Fibroblast of gingiva (primary cell): ENCODE measurements at regions not wholly inside any gene's neighbourhood (a gene's known extent, or its start where the extent isn't known, plus 50 kb on each side); places are given as distances from the start of the nearest gene placed in this dataset.
"Not testable (repeated sequence)": the region's sequence is repeated elsewhere in the genome, so short reads cannot be mapped to it uniquely, and the experiment has no call there.

ENCODE experiments used
- DNase-seq: peaks from one replicate; pipeline ENCODE4 v3.0.0-alpha.2; 2011; ENCODE audit warnings: low read depth

DNA sequence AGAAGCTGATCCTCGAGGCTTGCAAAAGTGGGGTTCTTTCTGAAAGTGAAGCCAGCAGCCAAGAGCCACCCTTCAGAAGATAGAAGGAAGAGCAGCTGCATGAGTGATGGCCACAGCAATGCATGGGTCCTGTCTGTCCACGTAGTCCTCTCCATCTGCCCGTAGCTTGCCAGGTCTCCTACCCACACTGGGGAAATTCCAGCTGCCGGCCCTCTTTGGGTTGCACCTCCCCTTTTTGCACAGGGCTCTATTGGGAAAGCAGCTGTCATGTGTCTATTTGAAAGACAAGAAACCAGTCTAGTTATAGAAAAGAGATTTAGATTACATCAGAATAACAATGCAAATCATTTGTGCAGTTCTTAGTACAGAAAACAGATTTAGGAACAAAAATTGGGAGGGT lies 204.4 kb downstream of the GIPC2 start:
- DNase-seq, result peak; percentile 52

DNA sequence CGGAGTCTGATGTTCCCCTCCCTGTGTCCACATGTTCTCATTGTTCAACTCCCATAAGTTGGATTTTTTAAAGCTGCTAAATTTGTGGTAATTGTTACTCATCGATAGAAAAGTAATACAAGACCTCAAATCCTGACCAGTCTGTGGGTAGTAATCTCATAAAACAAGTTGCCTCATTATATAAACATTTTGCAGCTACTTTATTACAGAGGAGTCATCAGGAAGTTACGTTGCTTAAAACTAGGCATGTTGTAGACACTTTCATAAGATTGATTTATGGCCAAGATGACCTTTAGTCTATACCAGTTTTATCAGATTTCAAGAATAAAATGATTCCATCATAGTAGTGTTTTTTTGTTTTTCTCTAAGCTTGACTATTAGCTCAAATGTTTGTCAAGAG lies 208.8 kb downstream of the GIPC2 start:
- peak; percentile 53 for DNase-seq

DNA sequence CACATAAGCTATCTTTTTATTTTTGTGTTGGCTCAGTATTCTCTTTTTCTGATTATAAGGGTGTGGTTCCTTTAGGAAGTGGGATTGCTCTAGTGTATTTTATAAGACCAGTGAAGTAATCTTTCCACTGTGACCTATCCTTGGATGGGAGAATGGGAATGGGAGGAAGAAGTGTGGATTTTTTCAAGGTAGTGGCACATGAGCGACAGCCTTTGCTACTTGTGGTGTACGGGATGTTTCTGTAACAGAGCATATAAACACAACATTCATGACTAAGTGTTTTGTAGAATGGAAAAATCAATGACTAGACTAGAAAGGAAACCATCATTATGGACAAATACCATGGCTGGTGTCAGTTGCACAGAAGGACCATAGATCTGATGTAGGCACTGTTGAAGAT lies 209.6 kb downstream of the GIPC2 start:
- DNase-seq, result peak; percentile 54

DNA sequence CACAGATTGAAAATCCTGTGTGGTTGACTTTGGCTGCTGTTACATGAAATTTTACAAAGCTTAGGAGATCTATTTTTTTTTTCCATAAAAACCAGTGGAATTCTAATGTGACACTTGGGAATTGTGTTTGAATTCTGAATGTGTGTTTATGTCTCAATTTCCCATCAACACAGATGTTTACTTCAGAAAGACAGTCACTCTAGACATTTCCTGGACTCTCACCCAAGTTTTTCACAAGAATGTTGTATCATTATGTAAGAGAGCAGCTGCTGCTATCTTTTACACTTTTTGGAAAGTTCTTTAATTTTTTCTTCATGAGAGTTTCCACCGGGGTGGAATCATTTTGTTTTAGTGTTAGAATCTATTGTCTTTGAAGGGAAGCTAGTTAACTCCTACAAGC lies 210.1 kb downstream of the GIPC2 start:
- DNase-seq, result peak; percentile 36

DNA sequence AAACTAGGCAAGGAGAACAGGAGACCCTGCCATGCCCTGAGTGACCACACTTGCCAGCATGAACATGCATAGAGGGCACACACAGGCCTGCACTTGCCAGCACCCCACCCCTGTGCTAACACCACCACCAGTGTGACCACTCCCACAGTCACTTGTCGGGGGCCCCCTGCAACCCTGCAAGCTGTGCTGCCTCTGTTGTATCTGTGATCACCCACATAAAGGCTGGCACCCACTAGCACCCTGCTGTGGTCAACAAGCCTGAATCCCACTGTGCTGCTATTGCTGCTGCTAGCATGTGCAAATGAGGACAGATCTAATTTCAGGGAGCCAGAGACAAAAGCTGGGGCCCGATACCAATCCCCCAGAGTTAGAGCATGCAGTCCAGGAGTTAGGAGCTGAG lies 217.7 kb downstream of the GIPC2 start:
- no peak for DNase-seq

DNA sequence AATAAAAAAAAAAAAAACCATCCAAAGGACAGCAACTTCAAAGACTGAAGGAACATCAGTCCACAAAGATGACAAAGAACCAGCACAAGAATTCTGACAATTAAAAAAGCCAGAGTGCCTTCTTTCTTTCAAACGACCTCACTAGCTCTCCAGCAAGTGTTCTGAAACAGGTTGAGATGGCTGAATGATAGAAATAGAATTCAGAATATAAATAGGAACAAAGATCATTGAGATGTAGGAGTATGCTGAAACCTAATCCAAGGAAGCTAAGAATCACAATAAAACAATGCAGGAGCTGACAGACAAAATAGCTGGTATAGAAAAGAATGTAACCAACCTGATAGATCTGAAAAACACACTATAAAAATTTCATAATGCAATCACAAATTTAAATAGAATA lies 218.2 kb downstream of the GIPC2 start:
- no peak for DNase-seq

DNA sequence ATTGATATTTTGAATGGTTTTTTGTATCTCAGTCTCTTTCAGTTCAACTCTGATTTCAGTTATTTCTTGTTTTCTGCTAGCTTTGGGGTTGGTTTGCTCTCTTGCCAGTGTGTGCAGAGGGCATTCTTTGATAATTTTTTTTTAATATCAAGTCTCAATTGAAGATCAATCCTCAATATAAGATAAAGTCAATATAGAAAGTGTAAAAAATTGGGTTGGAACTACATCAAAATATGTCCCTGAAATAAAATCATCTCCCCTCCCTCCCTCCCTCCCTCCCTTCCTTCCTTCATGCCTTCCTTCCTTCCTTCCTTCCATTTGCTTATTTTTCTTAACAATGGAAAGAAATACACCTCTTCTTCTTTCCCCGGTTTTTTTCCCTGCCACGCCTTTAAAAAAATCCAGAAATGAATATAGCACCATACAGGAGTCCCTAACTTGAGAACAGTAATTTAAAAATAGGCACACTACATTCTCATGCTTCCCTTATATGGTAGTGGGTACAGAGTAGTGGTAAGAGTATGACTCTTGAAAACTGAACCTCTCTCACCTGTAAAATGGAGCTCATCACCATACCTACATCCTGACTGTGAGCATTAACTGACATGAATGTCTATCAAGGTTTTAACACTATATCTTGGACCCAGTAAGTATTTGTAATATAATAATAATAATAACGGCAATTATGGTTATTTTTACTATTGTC lies 221.9 kb downstream of the GIPC2 start:
- no peak for DNase-seq

DNA sequence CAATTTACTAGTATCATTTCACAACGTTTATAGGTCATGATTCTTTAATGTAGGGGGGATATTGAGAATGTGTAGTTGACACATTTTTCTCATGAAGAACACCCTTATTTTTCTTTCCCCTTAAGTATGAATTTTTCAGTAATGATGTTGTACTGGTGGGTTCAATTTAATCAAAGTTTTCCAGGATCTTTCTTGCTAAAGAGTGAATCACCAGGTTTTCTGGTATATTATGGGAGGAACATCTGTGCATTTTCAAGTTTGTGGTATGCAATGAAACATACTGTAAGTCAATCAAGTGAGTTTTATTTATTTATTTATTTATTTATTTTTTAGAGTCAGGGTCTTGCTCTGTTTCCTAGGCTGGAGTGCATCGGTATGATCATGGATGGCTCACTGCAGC lies 221.2 kb upstream of the PTGFR start:
- no peak for DNase-seq

DNA sequence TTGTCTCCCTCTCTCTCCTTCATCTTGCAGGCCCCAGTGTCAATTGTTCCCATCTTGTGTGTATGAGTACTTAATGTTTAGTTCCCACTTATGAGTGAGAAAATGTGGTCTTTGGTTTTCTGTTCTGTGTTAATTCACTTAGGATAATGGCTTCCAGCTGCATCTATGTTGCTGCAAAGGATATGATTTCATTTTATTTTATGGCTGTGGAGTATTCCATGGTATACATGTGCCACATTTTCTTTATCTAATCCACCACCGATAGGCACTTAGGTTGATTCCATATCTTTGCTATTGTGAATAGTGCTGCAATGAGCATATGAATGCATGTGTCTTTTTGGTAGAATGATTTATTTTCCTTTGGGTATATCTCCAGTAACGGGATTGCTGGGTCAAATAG lies 219.4 kb upstream of the PTGFR start:
- DNase-seq, result not testable (repeated sequence)

DNA sequence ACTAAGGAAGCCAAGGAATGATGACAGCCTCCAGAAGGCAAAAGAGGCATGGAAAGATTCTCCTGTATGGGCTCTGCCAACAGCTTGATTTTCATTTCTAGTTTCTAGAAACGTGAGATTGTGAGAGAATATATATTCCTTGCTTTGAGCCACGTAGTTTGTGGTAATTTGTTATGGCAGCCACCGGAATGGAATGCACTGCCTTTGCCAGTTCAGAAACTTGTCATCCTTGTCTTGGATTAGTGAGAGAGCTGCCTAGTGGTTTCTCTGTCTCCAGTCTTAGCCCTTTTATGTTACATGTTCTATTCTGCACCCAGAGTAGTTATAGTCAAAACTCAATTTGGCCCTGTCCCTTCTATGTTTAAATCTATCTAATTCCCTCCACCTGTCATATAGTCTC lies 216.0 kb upstream of the PTGFR start:
- DNase-seq, result peak; percentile 90

DNA sequence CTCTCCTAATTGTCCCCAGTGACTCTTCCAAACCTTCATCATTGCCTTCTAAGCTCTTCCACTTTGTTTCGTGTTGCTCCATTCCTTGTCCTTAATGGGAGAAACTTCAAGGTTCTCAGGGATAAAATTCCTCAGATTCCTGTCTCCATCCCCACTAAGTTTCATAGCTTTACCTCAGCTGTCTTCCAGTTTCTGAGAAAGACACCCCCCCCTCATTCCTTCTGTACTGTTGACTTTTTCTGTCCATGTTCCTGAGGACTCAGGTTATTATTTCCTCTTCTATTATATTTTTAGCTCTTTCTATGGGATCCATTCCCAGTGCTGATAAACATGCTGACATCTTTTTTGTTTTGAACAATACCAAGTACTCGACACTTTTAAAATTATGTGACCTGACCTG lies 215.3 kb upstream of the PTGFR start:
- DNase-seq, result peak; percentile 42

DNA sequence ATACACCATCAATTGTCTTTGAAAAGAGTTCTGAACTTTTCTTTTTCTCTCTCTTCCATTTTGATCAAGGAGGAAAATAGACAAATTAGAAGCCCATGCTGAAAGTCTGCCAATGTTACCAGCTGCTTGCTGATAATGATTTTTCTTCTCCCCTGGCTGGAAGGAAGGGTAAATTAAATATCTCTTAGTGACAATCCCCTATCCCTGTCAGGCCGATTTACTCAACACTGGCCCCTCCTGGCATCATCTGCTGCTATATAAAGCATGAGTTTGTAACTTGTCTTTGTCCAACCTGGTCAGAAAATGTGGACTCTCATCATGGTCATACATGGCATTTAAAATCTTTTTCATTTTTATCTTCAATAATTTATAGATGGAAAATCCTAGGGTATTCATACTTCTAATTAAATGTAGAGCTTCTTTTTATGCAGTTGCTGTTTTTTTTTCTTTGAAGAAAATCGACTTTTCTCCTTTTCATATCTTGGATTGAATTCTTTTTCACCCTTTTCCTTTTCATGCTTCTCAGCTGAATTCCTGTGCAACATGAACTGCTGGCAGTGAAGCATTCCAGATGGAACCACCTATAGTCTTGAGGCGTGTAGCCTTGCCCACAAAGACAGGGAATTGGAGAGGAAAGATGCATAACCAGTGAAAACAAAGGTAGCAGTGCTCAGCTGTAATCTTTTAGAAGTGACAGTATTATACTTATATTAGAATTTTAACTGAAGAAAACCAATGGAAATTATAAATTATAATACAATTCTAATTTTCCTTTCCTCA lies 214.7 kb upstream of the PTGFR start:
- no peak for DNase-seq

DNA sequence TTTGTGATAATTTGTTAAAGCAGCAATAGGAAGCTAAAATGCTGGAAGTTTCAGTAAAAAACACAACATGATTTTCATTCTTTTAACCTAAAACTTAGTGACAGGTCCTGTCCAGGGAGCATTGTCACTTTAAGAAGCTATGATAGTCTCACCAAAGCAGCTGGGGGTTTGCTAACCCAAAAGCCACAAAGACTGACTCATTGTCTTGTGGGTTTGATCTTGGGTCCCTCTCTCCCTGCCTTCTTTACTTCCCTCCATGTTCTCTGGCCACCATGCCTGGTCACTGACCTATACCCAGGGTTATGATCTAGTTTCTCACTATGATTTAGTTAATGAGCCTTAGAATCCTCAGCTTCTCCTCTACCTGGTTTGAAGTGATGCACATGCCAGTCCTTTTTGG lies 213.5 kb upstream of the PTGFR start:
- DNase-seq, result peak; percentile 69

DNA sequence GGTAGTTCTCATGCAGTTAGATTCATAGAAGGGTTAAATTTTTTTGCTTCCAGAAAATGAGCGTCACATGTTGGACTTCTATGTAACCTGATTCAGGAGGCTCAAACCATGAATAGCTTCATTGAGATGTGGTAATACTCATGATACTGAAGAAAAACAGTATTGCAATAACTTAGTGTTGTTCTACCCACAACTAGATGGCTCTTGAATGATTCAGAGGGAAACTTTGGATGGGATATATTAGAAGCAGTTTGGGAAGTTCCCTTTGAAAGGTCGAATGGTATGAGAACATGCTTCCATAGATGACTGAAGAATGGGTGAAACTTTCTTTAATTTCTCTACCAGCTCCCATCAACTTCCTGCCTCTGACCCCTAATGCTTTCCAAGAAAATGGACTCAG lies 211.7 kb upstream of the PTGFR start:
- peak; percentile 98 for DNase-seq

DNA sequence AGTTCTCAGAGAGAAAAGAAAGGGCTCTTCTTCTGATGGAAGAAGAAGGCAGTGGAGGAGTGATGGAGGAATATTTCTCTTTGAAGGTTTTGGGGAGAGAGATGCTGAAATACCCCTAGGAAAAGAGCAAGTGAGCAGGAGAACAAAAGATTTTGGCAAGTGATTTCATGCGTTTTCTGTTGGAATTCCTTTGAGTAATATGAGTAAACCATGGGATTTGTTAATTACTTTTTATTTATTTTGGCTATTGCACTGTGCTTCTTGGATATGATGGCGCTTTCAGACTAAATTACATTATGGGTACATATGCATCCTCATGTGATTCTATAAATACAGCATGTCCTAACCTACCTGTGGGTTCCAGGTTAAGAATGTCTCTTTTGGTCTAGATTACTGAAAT lies 210.1 kb upstream of the PTGFR start:
- peak; percentile 76 for DNase-seq

DNA sequence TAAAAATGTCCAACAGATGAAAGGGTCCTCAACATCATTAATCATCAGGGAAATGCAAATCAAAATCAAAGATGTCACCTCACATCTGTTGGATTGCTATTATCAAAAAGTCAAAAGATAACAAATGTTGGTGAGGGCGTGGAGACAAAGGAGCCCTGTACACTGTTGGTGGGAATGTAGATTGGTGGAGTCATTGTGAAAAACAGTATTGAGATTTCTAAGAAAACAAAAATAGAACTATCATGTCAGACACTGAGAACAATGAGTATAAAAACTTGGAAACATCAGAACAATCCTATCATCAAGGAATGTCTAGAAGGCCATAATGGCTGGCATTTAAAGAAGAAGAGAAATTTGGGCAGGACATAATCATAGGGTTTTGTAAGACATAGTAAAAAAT lies 209.2 kb upstream of the PTGFR start:
- DNase-seq, result no peak

DNA sequence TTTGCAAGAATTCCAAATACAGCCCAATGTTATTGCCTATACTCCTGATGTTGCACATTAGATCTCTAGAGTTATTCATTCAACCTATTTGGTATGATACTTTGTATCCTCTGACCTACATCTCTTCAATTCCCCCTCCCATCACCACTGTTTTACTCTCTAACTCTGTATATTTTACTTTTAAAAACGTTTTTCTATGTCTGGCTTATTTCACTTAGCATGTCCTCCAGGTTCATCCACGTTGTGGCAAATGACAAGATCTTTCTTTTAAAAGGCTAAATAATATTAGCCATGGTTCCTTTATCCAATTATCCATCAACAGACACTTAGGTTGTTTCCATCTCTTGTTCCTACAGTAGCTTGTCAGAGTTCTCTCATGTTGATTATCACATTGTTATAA lies 207.1 kb upstream of the PTGFR start:
- DNase-seq, result no peak

DNA sequence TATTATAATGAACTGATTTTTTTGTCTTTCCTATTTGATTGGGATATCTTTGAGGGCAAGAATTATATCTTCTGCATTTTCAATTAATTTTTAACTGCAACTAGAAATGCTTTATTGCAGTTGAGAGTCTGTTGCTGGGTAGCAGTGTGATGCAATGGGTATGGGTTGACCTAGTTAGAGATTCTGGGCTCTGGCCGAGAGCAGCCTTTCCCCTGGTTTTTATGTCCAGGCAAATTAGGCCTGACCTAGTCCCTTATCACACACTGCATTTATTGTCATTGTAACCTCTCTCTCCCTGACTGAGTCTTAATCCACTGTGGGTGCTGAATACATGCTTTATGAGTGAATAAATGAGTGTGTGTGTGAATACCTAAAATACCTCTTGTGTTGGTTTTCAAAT lies 206.4 kb upstream of the PTGFR start:
- DNase-seq, result peak; percentile 72

DNA sequence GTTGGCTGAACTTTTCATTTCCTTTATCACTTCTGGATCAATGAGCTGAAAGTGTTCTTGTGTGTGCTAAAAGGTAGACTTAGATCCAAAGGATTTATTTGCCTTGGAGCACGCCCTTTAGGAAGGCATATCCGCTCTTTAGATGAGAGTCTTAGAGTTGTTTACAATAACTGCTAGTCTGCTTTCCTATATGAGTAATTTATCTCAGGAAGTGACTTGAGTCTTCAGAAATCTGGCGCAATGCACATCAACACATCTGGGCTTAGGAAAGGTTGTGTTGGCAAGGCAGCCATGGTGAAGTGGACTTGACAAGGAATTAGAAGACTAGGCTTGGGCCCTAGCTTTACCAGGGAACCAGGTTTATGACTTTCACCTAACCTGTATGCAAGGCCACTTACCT lies 204.1 kb upstream of the PTGFR start:
- peak; percentile 78 for DNase-seq

DNA sequence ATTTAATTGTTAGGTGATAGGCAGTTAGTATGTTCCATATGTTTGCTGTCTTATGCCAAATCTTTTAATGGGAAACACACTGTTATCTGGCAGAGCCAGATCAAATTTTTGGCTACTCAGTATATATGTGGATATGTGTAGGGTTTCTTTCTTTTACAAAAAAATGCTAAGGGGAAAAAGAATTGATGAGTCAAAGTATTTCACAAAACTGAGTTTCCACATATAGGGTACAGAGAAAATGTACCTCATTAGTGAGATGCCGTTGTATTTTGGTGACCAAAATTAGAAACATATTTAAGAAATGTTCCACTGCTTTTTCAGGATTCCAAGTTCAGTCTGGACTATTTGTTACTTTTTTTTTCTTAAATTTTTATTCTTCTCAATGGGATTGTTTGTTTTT lies 201.2 kb upstream of the PTGFR start:
- DNase-seq, result peak; percentile 91

DNA sequence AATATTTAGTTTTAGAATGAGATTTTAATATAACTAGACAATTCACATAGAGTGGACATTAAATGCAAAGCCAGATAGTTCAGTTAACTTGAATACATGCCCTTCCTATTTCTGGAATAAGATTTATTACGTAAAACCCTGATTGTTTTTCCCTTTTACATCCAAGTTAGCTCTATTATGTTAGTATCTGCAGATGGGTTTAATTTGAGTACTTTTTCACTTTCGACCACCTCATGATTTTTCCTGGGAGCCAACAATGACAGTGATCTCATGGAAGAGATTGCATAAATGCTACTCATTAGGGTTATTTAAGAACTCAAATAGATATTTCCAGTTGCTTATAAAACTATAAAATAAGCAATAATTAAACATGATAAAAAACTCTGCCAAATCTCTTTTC lies 199.4 kb upstream of the PTGFR start:
- peak; percentile 93 for DNase-seq

DNA sequence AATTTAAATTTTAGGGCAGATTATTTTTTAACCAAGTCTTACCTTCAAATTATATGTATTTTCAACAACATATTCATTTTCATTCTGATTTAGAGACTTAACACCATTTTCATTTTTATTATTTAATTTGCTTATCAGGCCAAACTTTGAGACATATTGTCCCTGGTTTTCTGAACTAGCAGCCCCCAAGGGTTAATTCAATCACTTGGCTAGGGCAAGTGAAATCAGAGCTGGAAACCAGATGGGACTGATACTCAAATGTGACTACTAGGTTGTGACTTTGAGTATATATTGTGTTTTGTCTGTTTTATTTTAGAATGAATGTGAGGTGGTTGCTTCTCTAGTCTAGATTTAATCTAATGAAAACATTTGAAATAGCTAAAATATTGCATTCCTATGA lies 198.9 kb upstream of the PTGFR start:
- no peak for DNase-seq

DNA sequence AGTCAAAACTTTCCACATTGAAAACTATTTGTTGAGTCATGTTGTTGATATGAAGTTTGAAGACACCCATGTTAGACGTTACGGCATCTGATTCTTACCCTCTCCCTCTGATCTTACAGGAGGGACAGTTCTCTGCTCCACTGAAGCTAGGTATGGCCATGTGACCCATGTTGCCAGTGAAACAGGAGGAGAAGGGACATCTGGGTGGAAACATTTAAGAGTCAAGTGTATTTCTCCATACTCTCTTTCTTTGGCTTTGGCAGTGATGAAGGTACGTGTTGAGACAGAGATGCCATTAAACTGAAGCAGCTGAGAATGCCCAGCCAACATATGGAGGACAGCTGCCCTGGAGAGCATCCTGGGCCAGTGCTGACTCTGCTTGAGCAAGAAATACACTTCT lies 198.4 kb upstream of the PTGFR start:
- DNase-seq, result peak; percentile 99

DNA sequence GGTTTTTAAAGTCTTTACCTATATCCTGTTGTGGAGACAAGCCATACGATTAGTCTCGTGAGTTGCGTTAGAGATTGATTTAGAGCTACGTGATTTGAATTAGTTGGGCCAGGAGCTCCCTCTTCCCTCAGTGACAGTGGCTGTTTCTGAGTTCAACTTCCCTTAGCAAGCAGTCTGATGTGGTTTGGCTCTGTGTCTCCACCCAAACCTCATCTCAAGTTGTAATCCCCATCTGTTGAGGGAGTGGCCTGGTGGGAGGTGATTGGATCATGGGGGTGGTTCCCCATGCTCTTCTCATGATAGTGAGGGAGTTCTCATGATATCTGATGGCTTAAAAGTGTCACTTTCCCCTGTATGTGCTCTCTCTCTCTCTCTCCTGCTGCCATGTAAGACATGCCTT lies 192.9 kb upstream of the PTGFR start:
- no peak for DNase-seq
